OCI-LY1 (cell line): ENCODE measurements at regions not wholly inside any gene's neighbourhood (a gene's known extent, or its start where the extent isn't known, plus 50 kb on each side); places are given as distances from the start of the nearest gene placed in this dataset.

Experiments used
- CTCF ChIP-seq: fragments of 200-600 bp; sonication (generic), shearing (Covaris generic); IDR thresholded peaks from 2 replicates; pipeline ENCODE4 v1.5.1; 2017; ENCODE audit warnings: mild to moderate bottlenecking, antibody characterized with exemption, low read length, moderate library complexity, mixed read lengths
- EZH2 ChIP-seq: fragments of 200-600 bp; sonication (generic), shearing (Covaris generic); IDR thresholded peaks from 2 replicates; pipeline ENCODE4 v1.8.0; 2017; ENCODE audit warnings: borderline replicate concordance, mixed run types, mild to moderate bottlenecking, antibody characterized with exemption, low read length, moderate library complexity, mixed read lengths

DNA sequence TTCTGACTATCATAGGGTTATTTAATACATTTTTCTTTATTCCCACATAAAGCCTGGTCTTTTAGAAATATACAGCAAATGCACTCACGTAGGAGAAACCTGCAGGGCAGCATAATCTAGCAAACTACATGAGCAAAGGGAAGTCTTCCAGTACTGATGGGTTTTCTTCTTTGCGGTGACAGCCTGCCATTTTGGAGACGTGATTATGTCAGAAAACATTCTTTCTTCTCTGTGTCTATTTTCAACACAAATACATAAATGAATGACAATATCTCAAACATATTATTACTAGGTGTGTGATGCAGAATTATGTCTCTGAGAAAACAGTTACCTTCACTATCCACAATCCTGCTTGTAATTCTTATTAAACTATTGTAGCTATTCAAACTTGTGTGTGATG lies 425.0 kb downstream of the GPAM start:
- no peak for TF ChIP-seq CTCF
- no peak for TF ChIP-seq EZH2
